HG03571 (cell line): ENCODE measurements at regions not wholly inside any gene's neighbourhood (a gene's known extent, or its start where the extent isn't known, plus 50 kb on each side); places are given as distances from the start of the nearest gene placed in this dataset.
"Not testable (repeated sequence)": the region's sequence is repeated elsewhere in the genome, so short reads cannot be mapped to it uniquely, and the experiment has no call there.

Experiments
- ATAC-seq: cut with Tn5 transposase; IDR thresholded peaks from one replicate; pipeline ENCODE4 v1.9.1; 2021; ENCODE audit not compliant: unreplicated experiment

DNA sequence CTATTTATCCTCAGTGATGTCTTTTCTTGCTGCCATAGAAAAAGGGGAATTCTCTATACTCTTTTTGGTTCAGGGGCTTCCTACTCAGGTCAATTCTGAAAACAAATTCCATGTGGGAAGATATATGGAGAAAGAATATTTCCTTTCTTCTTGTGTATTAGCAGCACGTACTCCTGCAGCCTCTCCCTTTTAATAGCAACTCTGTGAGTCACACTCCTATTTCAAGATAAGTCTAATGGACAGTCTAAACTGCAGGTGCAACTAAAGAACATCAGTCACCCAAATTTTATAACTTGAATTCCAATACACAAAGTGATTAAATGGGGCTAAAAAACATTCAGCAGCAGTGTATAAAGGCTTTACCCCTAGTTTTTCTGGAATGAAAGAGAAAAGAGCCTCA, 942.2 kb downstream of the CNTNAP5 start:
- ATAC-seq: no peak

GRCh38 chr2:124970030-124970429, 944.9 kb downstream of the CNTNAP5 start:
- ATAC-seq: no peak

DNA sequence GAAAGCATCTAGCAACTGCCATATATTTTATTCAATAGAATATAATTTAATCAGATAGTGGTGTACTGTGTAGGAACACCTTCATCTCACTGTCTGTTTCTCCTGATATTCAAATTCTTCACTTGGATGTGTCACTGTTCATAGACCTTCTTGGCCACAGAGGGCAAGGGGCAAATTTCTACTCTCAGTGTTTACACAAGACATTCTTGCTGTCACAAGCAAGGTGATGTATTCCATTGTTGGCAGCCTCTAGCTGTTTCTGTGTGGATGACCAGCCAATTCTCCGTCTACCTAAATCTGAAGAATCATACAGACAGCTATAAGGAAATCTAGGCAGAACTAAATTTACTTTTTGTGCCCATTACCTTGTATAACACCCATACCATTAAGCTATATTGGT, 948.3 kb downstream of the CNTNAP5 start:
- ATAC-seq: no peak

- no peak for ATAC-seq
Observed at GRCh38 chr2:124975224-124975623, 950.1 kb downstream of the CNTNAP5 start.

DNA sequence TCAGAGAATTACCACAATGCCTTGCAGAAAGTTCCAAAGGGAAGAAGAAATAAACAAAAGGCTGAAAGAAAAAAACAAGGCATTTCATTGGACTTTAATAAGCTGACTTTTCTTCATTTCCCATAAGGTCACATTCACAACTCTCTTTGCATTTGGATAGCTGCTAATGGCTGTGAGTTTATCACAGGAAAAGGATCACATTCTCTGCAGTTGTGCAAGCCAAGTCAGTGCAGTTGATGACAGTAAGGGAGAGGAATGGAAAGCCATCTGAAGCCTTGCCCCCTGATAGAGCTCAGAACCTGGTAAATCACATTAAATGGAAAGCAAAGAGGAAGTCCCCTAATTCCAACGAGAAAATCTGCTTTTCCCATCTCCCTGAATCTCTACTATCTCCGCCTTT, 950.6 kb downstream of the CNTNAP5 start:
- no peak for ATAC-seq

- no peak for ATAC-seq
Observed at GRCh38 chr2:124978597-124978996, 953.5 kb downstream of the CNTNAP5 start.

DNA sequence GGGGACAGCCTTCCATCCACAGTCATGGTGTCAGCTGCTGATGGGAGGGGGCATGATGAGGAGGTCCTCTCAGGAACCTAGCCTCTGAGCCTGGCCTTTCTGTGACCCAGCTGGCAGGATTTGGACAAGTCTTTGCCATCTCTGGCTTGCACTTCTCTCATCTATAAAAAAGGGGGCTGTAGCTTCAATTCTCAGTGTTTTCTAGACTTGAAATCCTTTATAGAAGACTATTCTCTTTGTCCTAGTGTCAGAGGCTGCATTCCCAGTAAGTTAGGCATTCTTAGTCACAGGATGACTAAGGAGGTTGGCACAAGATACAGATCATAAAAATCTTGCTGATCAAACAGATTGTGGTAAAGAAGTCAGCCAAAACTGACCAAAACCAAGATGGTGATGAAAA, 958.5 kb downstream of the CNTNAP5 start:
- ATAC-seq: no peak

- ATAC-seq: no peak
Observed at GRCh38 chr2:124985270-124985669, 960.2 kb downstream of the CNTNAP5 start.

DNA sequence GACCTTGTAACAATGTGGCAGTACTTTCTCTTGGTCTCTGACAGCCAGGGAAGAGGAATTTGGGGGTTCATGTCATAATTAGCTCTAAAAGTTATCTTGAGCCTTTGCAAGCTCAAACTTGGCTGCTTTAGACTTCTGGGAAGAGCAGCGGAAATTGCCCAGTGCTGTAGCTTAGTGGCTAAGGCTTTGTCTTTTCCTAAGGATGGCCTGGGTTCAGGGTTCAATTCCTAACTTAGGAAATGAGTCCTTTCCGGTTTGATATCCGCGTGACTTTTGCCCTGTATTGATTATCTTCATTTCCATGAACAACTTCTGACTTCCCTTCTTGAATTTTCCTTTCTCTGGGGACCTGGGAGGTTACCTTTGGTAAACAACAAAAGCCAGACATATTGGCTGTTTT, 961.0 kb downstream of the CNTNAP5 start:
- no peak for ATAC-seq

GRCh38 chr2:124986870-124987269, 961.8 kb downstream of the CNTNAP5 start:
- not testable (repeated sequence) for ATAC-seq

DNA sequence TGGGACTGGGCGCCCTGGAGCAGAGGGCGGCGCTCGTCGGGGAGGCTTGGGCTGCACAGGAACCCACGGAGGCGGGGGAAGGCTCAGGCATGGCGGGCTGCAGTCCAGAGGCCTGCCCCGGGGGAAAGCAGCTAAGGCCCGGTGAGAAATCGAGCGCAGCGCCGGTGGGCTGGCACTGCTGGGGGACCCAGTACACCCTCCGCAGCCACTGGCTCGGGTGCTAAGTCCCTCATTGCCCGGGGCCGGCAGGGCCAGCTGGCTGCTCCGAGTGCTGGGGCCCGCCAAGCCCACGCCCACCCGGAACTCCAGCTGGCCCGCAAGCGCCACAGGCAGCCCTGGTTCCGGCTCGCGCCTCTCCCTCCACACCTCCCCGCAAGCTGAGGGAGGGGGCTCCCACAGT, 962.3 kb downstream of the CNTNAP5 start:
- not testable (repeated sequence) for ATAC-seq

- ATAC-seq: no peak
Observed at GRCh38 chr2:124988111-124988510, 963.0 kb downstream of the CNTNAP5 start.

GRCh38 chr2:124988794-124989193, 963.7 kb downstream of the CNTNAP5 start:
- no peak for ATAC-seq

DNA sequence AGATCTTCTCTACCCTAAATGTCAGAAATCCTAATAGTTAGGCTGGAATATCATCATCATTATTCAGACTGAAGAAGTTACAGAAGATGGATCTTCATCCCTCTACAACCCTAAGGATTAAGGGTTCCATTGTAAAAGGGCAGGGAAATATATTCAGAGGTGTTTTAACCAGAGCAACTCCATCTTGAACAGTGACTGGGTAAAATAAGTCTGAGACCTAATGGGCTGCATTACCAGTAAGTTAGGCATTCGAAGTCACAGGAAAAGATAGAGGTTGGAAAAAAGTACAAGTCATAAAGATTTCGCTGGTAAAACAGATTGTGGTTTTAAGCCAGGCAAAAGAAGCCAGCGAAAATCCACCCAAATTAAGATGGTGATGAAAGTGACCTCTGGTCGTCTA, 968.7 kb downstream of the CNTNAP5 start:
- no peak for ATAC-seq

DNA sequence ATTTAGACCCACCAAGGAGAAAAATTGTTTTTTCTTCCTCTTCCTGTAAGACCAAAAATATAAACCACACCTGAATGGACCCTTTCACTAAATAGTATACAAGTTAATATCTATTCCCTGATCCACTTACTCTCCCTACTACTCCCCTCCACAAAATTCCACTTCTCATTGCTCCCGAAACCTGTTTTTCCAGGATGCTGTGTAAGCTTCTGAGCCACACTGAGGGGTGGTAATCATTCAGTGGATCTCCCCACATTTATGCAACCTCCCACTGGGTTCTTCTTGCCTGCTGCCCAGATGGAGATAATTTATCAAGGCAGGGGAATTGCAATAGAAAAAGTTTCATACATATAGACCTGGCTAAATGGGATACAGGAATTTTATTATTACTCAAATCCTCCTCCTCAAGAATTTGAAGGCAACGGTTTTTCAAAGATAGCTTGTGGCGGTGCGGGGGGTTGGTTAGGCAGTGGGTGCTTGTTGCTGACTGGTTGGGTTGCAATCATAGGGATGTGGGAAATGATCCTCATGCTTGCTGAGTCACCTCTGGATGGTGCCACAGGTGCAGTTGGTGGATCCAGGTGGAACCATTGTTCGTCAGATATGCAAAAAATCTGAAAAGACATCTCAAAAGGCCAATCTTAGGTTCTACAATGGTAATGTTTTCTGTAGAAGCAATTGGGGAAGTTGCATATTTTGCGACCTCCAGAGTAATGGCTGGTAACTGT, 970.3 kb downstream of the CNTNAP5 start:
- no peak for ATAC-seq

DNA sequence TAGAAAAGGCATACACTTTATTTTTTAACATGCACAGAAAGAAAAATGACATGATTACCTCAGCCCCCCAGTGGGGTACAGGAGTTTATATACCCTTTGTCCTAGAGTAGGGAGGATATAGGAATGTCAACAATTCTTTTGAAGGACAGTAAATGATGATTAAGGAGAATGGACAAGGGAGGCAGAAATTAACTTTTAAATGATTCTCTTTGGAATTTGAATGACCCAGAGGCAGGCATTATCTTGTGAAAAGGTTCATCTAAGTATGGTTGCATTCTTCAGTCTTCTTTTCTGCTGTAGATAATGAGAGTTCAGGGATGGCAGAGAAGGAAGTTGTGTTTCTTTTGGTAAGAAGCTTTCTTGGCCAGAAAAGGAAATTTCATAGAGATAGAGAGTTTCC, 971.3 kb downstream of the CNTNAP5 start:
- ATAC-seq: no peak

GRCh38 chr2:124999906-125000305, 974.8 kb downstream of the CNTNAP5 start:
- no peak for ATAC-seq

DNA sequence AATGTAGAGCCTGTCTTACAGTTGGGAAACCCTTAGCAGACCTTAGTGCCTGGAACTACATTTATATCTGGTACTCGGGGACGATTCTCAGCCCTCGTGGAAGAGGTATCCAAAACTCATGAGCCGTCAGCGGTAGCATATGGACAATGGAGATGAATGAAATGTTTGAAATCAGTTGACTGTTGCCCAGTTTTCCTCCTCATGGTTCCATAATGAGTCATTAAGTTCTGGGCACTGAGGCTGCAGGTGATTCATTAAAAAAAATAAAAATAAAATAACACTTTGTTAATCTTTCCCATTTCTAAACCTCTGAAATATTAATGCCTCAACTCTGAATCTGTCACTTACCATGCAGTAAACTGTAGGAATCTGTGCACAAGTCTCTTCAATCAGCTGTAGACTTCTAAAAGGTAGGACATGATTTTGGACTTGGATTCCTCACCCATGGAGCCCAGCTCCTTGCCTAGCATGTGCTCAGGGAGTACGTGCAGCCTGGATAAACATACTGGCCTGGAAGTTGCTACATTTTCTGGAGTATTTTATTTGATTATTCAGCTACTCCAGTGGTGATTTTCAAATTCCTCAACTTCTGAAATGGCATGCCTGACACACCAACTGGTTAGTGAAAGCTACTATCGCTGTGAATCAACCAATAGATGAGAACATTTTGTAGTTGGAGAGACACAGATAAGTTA, 979.2 kb downstream of the CNTNAP5 start:
- ATAC-seq: no peak

DNA sequence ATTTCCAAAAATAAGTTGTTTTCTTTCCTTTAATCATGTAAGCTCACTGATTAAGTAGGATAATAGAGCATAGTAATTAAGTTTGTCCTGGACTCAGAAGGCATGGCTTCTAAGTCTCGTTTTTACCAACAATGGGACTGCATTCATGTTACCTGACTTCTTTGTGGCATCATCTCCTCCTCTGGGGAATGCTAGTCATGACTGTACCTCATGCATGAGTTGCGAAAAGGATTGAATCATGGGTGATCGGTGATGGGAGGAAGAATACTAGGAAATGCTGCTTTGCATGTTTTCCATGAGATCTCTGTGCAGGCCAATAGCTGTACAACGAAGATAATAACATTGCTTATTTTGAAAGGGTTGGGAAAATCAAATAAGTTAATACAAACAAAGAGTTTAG, 981.6 kb downstream of the CNTNAP5 start:
- ATAC-seq: no peak

GRCh38 chr2:125028721-125029120, 1003.6 kb downstream of the CNTNAP5 start:
- not testable (repeated sequence) for ATAC-seq

DNA sequence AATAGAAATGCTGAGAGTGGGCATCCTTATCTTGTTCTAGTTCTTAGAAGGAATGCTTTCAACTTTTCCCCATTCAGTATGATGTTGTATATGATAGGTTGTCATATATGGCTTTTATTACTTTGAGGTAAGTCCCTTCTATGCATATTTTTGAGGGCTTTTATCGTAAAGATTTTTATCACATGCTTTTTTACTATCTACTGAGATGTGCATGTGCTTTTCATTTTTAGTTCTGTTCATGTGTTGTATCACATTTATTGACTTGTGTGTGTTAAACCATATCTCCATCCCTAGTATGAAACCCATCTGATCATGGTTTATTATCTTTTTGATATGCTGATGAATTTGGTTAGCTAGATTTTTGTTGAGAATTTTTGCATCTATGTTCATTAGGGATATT, 1008.8 kb downstream of the CNTNAP5 start:
- no peak for ATAC-seq

DNA sequence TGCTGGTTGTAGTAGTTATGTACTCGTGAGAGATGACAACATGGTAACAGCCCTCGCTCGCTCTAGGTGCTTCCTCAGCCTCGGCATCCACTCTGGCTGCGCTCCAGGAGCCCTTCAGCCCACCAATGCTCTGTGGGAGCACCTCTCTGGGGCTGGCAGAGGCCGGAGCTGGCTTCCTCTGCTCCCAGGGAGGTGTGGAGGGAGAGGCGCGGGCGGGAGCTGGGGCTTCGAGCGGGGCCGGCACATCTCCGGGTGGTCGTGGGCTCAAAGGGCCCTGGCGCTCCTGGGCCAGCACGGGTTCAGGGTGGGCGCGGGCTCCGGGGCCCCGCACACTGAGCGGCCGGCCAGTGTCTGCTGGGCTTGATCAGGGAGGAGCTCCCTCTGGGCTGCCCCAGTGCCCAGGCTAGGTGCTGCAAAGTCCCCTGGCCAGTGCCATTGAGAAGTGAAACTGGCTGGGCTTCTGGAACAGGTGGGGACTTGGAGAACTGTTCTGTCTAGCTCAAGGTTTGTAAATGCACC, 1012.1 kb downstream of the CNTNAP5 start:
- ATAC-seq: no peak
